ENCODE measurements at regions not wholly inside any gene's neighbourhood (a gene's known extent, or its start where the extent isn't known, plus 50 kb on each side); places are given as distances from the start of the nearest gene placed in this dataset.
"Not testable (repeated sequence)": the region's sequence is repeated elsewhere in the genome, so short reads cannot be mapped to it uniquely, and the experiment has no call there.

DNA sequence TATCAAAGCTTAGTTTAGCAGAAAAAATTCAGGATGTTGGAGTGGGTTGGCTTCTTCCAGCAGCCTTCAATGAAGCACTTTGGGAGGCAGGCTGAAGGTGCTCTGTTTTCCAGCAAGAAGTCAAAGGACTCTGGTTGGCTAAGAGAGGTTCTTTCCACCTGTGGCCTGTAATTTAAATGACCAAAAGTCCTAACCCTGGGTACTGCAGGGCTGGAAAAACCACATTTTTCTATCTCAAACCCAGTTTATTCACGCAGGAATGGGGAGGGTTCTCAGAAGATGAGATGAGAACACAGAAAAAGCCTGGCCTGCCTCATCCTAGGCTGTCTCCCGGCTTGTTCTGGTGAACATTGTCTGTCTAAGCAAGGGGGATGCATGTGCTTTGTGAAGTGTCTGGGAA is 68.6 kb upstream of the ZFHX3 start:
- no peak for DNase-seq
- Histone ChIP-seq H3K4me1 (ENCODE audit: control extremely low read depth in 1 of 4, control insufficient read depth in 4 of 4, insufficient read depth in 4 of 4, low read length in 3 of 4) (peaks cover 0 to 6% (median 1%) of the 10 kb centered on the region in 4 experiments), H3K36me3 (ENCODE audit: control insufficient read depth in 4 of 4, insufficient read depth in 4 of 4, low read length in 3 of 4) (no peaks in the 10 kb centered on the region), H3K27ac (ENCODE audit: insufficient read depth in 1 of 2, low read depth in 1 of 2, low read length in 2 of 2, poor library complexity in 1 of 2, severe bottlenecking in 2 of 2) (no peak overlapping the region), H3K4me3 (ENCODE audit: control insufficient read depth in 1 of 7, extremely low read depth in 1 of 7, insufficient read depth in 4 of 7, low read depth in 2 of 7, low read length in 6 of 7) (no peak overlapping the region), H3K9me3 (ENCODE audit: control extremely low read depth in 1 of 5, control insufficient read depth in 4 of 5, insufficient read depth in 2 of 5, low read depth in 1 of 5, low read length in 4 of 5) (peaks cover 0 to 5% (median 4%) of the 10 kb centered on the region in 5 experiments), H3K27me3 (replicated peaks in 2 of 5; ENCODE audit: control insufficient read depth in 4 of 5, insufficient read depth in 5 of 5, low read length in 4 of 5) (no peaks in the 10 kb centered on the region)
- ChIA-PET POLR2A (no interaction called here), CTCF (no interaction called here)
- 100% methylated on average over 1 of the region's 2 CpGs for WGBS (ENCODE audit: insufficient coverage)

DNA sequence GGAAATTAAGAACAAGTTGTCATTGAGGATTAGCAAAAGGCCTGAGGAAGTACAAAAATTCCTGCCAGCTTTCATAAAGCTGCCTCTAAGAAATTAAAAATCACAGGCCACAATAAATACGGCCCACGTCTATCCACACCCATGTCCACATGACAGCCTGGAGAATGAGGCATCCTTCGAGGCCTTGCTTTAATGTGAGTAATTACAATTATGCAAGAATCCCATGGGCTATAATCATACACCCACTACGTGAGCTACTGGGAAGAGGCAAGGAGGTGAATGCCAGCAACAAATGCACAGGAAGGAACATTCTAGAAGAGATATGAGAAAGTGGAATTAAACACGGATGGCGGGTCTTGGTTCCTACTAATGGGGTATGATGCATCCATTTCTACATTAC is 65.4 kb upstream of the ZFHX3 start:
- H3K27ac ChIP-seq (ENCODE audit: insufficient read depth in 1 of 2, low read depth in 1 of 2, low read length in 2 of 2, poor library complexity in 1 of 2, severe bottlenecking in 2 of 2) = no peak overlapping the region
- POLR2A ChIA-PET = no interaction called here
- 80% methylated on average over 2 of the region's 6 CpGs for WGBS (ENCODE audit: insufficient coverage)
- H3K27me3 ChIP-seq (replicated peaks in 2 of 5; ENCODE audit: control insufficient read depth in 4 of 5, insufficient read depth in 5 of 5, low read length in 4 of 5) = no peaks in the 10 kb centered on the region
- no peak overlapping the region for H3K4me3 ChIP-seq (ENCODE audit: control insufficient read depth in 1 of 7, extremely low read depth in 1 of 7, insufficient read depth in 4 of 7, low read depth in 2 of 7, low read length in 6 of 7)
- H3K9me3 ChIP-seq (ENCODE audit: control extremely low read depth in 1 of 5, control insufficient read depth in 4 of 5, insufficient read depth in 2 of 5, low read depth in 1 of 5, low read length in 4 of 5) = peaks cover 0 to 5% (median 4%) of the 10 kb centered on the region in 5 experiments
- H3K4me1 ChIP-seq (ENCODE audit: control extremely low read depth in 1 of 4, control insufficient read depth in 4 of 4, insufficient read depth in 4 of 4, low read length in 3 of 4) = peaks cover 0 to 6% (median 1%) of the 10 kb centered on the region in 4 experiments
- DNase-seq = no peak
- no peaks in the 10 kb centered on the region for H3K36me3 ChIP-seq (ENCODE audit: control insufficient read depth in 4 of 4, insufficient read depth in 4 of 4, low read length in 3 of 4)
- CTCF ChIA-PET = interaction anchor here (0.7 kb wide), 1 partner anchor 9 kb away, joined by 5 read pairs; no protein-coding TSS in a partner anchor

DNA sequence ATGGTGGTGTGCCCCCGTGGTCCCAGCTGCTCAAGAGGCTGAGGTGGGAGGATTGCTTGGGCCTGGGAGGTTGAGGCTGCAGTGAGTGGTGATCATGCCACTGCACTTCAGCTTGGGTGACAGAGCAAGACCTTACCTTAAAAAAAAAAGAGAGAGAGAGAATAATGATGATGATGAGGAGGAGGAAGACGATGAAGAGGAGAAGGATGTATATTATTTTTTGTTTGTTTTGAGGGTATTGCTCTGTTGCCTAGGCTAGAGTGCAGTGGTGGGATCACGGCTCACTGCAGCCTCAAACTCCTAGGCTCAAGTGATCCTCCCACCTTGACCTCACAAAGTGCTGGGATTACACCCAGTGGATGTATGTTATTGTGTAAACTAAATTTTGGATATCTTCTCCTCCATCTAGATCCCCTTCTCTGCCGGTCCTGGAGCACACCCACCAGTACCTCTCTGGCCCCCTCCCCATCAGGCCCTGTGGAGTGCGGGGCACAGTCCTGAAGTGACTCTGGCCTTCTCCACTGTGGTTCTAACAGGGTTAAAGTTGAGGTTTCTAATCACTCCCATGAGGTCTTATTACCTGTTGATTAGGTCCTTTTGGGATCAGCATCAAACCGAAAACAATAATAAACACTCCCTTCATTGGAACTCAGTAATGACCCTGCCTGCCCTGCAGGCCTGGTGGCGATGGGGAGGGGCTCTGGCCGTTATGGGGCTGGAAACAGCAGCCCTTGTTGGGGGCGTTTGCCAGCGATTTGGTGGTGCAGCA is 60.5 kb upstream of the ZFHX3 start:
- CTCF ChIA-PET = no interaction called here
- POLR2A ChIA-PET = no interaction called here
- H3K27ac ChIP-seq (ENCODE audit: insufficient read depth in 1 of 2, low read depth in 1 of 2, low read length in 2 of 2, poor library complexity in 1 of 2, severe bottlenecking in 2 of 2) = no peak overlapping the region
- H3K4me1 ChIP-seq (ENCODE audit: control extremely low read depth in 1 of 4, control insufficient read depth in 4 of 4, insufficient read depth in 4 of 4, low read length in 3 of 4) = peaks cover 0 to 6% (median 1%) of the 10 kb centered on the region in 4 experiments
- no peaks in the 10 kb centered on the region for H3K27me3 ChIP-seq (replicated peaks in 2 of 5; ENCODE audit: control insufficient read depth in 4 of 5, insufficient read depth in 5 of 5, low read length in 4 of 5)
- DNase-seq = no peak
- no peaks in the 10 kb centered on the region for H3K9me3 ChIP-seq (ENCODE audit: control extremely low read depth in 1 of 5, control insufficient read depth in 4 of 5, insufficient read depth in 2 of 5, low read depth in 1 of 5, low read length in 4 of 5)
- no peaks in the 10 kb centered on the region for H3K36me3 ChIP-seq (ENCODE audit: control insufficient read depth in 4 of 4, insufficient read depth in 4 of 4, low read length in 3 of 4)
- WGBS (ENCODE audit: insufficient coverage) = 95% methylated on average over 7 of the region's 10 CpGs
- H3K4me3 ChIP-seq (ENCODE audit: control insufficient read depth in 1 of 7, extremely low read depth in 1 of 7, insufficient read depth in 4 of 7, low read depth in 2 of 7, low read length in 6 of 7) = no peak overlapping the region

DNA sequence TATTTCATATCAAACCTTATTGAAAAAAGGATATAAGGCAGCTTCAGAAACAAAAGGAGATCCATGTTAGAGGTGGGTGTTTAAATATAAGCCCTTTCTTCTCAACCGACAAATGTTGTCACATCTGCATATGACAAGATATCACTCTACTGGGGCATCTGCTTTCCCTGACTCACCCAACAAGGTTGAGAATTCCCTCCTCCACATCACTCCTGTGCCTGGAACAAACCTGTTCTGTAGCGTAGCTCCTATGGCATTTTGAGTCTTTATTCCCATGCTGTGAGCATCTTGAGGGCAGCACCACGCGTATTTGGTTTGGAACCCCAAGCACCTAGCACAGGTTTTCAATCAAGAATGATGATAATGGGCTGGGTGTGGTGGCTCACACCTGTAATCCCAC is 59.4 kb upstream of the ZFHX3 start:
- no peaks in the 10 kb centered on the region for H3K9me3 ChIP-seq (ENCODE audit: control extremely low read depth in 1 of 5, control insufficient read depth in 4 of 5, insufficient read depth in 2 of 5, low read depth in 1 of 5, low read length in 4 of 5)
- no peak overlapping the region for H3K27ac ChIP-seq (ENCODE audit: insufficient read depth in 1 of 2, low read depth in 1 of 2, low read length in 2 of 2, poor library complexity in 1 of 2, severe bottlenecking in 2 of 2)
- 100% methylated on average over 1 of the region's 4 CpGs for WGBS (ENCODE audit: insufficient coverage)
- DNase-seq = no peak
- no peak overlapping the region for H3K4me3 ChIP-seq (ENCODE audit: control insufficient read depth in 1 of 7, extremely low read depth in 1 of 7, insufficient read depth in 4 of 7, low read depth in 2 of 7, low read length in 6 of 7)
- H3K36me3 ChIP-seq (ENCODE audit: control insufficient read depth in 4 of 4, insufficient read depth in 4 of 4, low read length in 3 of 4) = no peaks in the 10 kb centered on the region
- ChIA-PET POLR2A (no interaction called here), CTCF (no interaction called here)
- H3K27me3 ChIP-seq (replicated peaks in 2 of 5; ENCODE audit: control insufficient read depth in 4 of 5, insufficient read depth in 5 of 5, low read length in 4 of 5) = no peaks in the 10 kb centered on the region
- peaks cover 0 to 6% (median 0%) of the 10 kb centered on the region in 4 experiments for H3K4me1 ChIP-seq (ENCODE audit: control extremely low read depth in 1 of 4, control insufficient read depth in 4 of 4, insufficient read depth in 4 of 4, low read length in 3 of 4)

DNA sequence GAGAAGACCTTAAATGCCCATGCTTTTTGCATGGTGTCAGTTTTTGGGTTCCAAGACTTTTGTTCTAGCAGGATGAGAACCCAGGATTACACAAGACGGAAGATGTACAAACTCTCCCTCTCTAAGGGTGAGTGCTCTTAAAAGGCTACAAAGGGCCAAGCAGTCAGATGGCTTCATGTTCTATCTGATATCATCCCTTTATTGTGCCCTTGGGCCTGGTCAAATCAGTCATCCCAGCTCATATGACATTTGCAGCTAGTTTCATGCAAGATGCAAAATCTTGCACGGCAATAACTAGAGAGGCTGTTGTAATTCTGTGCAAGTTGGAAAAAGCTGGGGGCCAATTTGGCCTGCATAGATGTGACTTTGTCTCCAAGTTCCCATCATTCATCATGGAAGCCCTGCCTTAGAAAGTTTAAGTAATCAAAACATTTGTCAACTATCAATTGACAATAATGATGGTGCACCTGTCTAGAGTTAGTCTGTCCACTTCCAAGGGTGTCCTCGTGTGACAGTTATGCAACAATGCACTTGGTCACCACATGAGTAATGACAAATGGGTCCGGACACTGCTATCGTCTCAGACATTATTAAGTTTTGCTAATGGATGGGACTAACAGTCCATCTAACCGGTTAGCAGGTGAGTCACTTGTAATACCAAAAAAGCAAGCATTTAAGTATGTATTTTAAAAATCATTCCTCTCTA is 58.6 kb upstream of the ZFHX3 start:
- Histone ChIP-seq H3K4me1 (ENCODE audit: control extremely low read depth in 1 of 4, control insufficient read depth in 4 of 4, insufficient read depth in 4 of 4, low read length in 3 of 4) (no peaks in the 10 kb centered on the region), H3K27ac (ENCODE audit: insufficient read depth in 1 of 2, low read depth in 1 of 2, low read length in 2 of 2, poor library complexity in 1 of 2, severe bottlenecking in 2 of 2) (no peak overlapping the region), H3K9me3 (ENCODE audit: control extremely low read depth in 1 of 5, control insufficient read depth in 4 of 5, insufficient read depth in 2 of 5, low read depth in 1 of 5, low read length in 4 of 5) (no peaks in the 10 kb centered on the region), H3K27me3 (replicated peaks in 2 of 5; ENCODE audit: control insufficient read depth in 4 of 5, insufficient read depth in 5 of 5, low read length in 4 of 5) (no peaks in the 10 kb centered on the region), H3K36me3 (ENCODE audit: control insufficient read depth in 4 of 4, insufficient read depth in 4 of 4, low read length in 3 of 4) (no peaks in the 10 kb centered on the region), H3K4me3 (ENCODE audit: control insufficient read depth in 1 of 7, extremely low read depth in 1 of 7, insufficient read depth in 4 of 7, low read depth in 2 of 7, low read length in 6 of 7) (no peak overlapping the region)
- WGBS (ENCODE audit: insufficient coverage) = 100% methylated on average over 2 of the region's 6 CpGs
- no peak for DNase-seq
- ChIA-PET POLR2A (interaction anchor here (0.6 kb wide), 1 partner anchor 174 kb away, joined by 4 read pairs; no protein-coding TSS in a partner anchor), CTCF (no interaction called here)

DNA sequence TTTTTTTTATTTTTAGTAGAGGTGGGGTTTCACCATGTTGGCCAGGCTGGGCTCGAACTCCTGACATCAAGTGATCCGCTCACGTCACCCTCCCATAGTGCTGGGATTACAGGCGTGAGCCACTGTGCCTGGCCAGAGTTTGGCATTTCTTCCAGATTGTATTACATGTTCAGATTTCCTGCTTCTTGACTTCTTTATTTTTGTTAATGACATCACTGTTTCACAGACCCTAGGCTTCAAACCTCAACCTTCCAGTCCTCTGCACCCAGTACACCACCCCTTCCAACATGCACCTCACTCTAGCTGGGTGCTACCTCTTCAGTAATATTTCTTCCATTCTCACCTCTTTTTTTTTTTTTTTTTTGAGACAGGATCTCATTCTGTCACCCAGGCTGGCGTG is 53.6 kb upstream of the ZFHX3 start:
- DNase-seq = no peak
- Histone ChIP-seq H3K27me3 (replicated peaks in 2 of 5; ENCODE audit: control insufficient read depth in 4 of 5, insufficient read depth in 5 of 5, low read length in 4 of 5) (no peaks in the 10 kb centered on the region), H3K27ac (ENCODE audit: insufficient read depth in 1 of 2, low read depth in 1 of 2, low read length in 2 of 2, poor library complexity in 1 of 2, severe bottlenecking in 2 of 2) (no peak overlapping the region), H3K4me3 (ENCODE audit: control insufficient read depth in 1 of 7, extremely low read depth in 1 of 7, insufficient read depth in 4 of 7, low read depth in 2 of 7, low read length in 6 of 7) (no peak overlapping the region), H3K4me1 (ENCODE audit: control extremely low read depth in 1 of 4, control insufficient read depth in 4 of 4, insufficient read depth in 4 of 4, low read length in 3 of 4) (no peaks in the 10 kb centered on the region), H3K9me3 (ENCODE audit: control extremely low read depth in 1 of 5, control insufficient read depth in 4 of 5, insufficient read depth in 2 of 5, low read depth in 1 of 5, low read length in 4 of 5) (no peaks in the 10 kb centered on the region), H3K36me3 (ENCODE audit: control insufficient read depth in 4 of 4, insufficient read depth in 4 of 4, low read length in 3 of 4) (no peaks in the 10 kb centered on the region)
- POLR2A ChIA-PET = no interaction called here
- 95% methylated on average over 4 of the region's 5 CpGs for WGBS (ENCODE audit: insufficient coverage)
- CTCF ChIA-PET = no interaction called here

DNA sequence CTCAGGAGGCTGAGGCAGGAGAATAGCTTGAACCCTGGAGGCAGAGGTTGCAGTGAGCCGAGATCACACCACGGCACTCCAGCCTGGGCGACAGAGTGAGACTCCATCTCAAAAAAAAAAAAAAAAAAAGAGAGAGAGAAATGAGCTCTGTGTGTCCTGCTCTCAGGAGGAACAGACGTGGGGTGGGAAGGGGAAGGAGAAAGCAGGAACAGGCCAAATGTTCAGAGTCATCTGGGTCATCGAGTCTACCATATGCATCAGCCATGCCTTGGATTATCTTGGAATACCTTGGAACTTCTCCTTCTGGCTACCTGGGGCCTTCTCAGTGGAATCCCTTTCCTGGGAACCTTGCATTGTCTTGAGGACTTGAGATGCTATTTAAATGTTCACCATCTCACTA is 51.7 kb upstream of the ZFHX3 start:
- H3K4me3 ChIP-seq (ENCODE audit: control insufficient read depth in 1 of 7, extremely low read depth in 1 of 7, insufficient read depth in 4 of 7, low read depth in 2 of 7, low read length in 6 of 7); H3K9me3 ChIP-seq (ENCODE audit: control extremely low read depth in 1 of 5, control insufficient read depth in 4 of 5, insufficient read depth in 2 of 5, low read depth in 1 of 5, low read length in 4 of 5); H3K27ac ChIP-seq (ENCODE audit: insufficient read depth in 1 of 2, low read depth in 1 of 2, low read length in 2 of 2, poor library complexity in 1 of 2, severe bottlenecking in 2 of 2); H3K4me1 ChIP-seq (ENCODE audit: control extremely low read depth in 1 of 4, control insufficient read depth in 4 of 4, insufficient read depth in 4 of 4, low read length in 3 of 4); H3K27me3 ChIP-seq (replicated peaks in 2 of 5; ENCODE audit: control insufficient read depth in 4 of 5, insufficient read depth in 5 of 5, low read length in 4 of 5); POLR2A ChIA-PET; CTCF ChIA-PET; H3K36me3 ChIP-seq (ENCODE audit: control insufficient read depth in 4 of 4, insufficient read depth in 4 of 4, low read length in 3 of 4); DNase-seq: not testable (repeated sequence)
- WGBS (ENCODE audit: insufficient coverage) = 86% methylated on average over 1 of the region's 5 CpGs

All from common myeloid progenitor, CD34-positive (primary cell).